ENCODE measurements at regions not wholly inside any gene's neighbourhood (a gene's known extent, or its start where the extent isn't known, plus 50 kb on each side); places are given as distances from the start of the nearest gene placed in this dataset.
A peak's percentile ranks its signal among the peaks of the same experiment; 100 is the strongest.

DNA sequence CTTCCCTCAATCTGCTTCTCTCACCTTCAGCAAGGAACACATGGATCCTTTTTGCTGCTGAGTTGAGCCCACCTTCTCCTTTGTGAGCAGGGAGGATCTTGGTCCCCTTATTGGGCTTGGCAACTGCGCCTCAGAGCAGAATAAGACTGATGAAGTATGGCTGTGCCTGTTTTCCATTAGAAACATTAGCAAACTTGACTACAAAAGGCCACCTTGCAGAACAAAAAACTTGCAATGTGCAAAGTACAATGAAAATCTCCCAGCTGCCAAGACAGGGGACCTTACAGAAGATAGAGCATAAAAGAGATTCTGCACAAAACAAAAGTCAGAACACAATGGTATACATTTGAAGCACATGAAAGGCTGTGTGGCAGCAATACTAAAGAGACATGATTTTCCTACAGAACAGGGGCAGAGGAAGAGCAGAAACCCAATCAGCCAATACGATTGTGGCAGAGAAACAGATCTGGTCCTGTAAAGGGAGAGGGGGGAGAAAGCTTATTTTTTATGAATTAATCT, 173.5 kb upstream of the SNX19 start:
- TF ChIP-seq, protein P1, sequence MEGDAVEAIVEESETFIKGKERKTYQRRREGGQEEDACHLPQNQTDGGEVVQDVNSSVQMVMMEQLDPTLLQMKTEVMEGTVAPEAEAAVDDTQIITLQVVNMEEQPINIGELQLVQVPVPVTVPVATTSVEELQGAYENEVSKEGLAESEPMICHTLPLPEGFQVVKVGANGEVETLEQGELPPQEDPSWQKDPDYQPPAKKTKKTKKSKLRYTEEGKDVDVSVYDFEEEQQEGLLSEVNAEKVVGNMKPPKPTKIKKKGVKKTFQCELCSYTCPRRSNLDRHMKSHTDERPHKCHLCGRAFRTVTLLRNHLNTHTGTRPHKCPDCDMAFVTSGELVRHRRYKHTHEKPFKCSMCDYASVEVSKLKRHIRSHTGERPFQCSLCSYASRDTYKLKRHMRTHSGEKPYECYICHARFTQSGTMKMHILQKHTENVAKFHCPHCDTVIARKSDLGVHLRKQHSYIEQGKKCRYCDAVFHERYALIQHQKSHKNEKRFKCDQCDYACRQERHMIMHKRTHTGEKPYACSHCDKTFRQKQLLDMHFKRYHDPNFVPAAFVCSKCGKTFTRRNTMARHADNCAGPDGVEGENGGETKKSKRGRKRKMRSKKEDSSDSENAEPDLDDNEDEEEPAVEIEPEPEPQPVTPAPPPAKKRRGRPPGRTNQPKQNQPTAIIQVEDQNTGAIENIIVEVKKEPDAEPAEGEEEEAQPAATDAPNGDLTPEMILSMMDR (IDR thresholded peaks at IDR 0.05; ENCODE audit: poor library complexity) = no peak
- TF ChIP-seq EZH2phosphoT487 (IDR thresholded peaks at IDR 0.05; ENCODE audit: low read depth, severe bottlenecking, unreplicated experiment) (no peak), EZH2 (IDR thresholded peaks at IDR 0.05; ENCODE audit: borderline replicate concordance) (no peak)
- no peaks in the 10 kb centered on the region for H3K4me1 ChIP-seq (ENCODE audit: insufficient read depth)
- H3K4me2 ChIP-seq = no peak overlapping the region
- peaks cover 3% of the 10 kb centered on the region for H3K9me3 ChIP-seq (ENCODE audit: low read depth)
- H2AFZ ChIP-seq = no peak overlapping the region
- H3K36me3 ChIP-seq (replicated peaks; ENCODE audit: insufficient read depth, low read depth) = no peaks in the 10 kb centered on the region
- no peaks in the 10 kb centered on the region for H3K27me3 ChIP-seq
- H4K20me1 ChIP-seq (ENCODE audit: insufficient read depth, poor library complexity, severe bottlenecking) = no peaks in the 10 kb centered on the region
- H3K4me3 ChIP-seq = no peak overlapping the region
- WGBS (ENCODE audit: low lambda C conversion rate, missing lambda C conversion rate) = 80% methylated on average over 2 of the region's 2 CpGs
- H3K9me2 ChIP-seq (replicated peaks; ENCODE audit: insufficient read depth) = no peaks in the 10 kb centered on the region
- no peaks in the 10 kb centered on the region for H3K79me2 ChIP-seq
- peak overlapping the region; percentile 10 for H3K27ac ChIP-seq
- no peak for DNase-seq (ENCODE audit: low spot score)

DNA sequence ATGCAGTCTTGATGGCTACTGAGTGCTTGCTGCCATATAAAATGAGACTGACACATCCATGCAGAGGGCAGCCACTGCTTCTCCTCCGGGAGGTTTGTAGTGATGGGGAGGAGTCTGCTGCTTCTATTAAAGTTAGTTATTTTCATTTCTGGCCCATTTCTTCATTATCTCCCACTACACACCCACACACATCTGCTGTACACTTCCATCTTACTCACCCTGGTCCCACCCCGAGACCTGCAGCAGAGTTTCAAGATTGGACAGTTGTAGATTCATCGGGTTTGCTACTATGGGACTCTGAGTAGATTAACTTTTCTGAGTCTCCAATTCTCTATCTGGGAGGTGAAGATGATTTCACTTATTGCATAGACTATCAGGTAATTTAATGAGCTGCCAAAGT, 176.2 kb upstream of the SNX19 start:
- Histone ChIP-seq H3K4me3 (no peak overlapping the region), H3K4me1 (ENCODE audit: insufficient read depth) (no peaks in the 10 kb centered on the region), H3K27me3 (no peaks in the 10 kb centered on the region), H4K20me1 (ENCODE audit: insufficient read depth, poor library complexity, severe bottlenecking) (no peaks in the 10 kb centered on the region), H3K4me2 (no peak overlapping the region), H3K9me2 (replicated peaks; ENCODE audit: insufficient read depth) (no peaks in the 10 kb centered on the region), H2AFZ (no peak overlapping the region), H3K9me3 (ENCODE audit: low read depth) (no peaks in the 10 kb centered on the region), H3K36me3 (replicated peaks; ENCODE audit: insufficient read depth, low read depth) (no peaks in the 10 kb centered on the region), H3K79me2 (no peaks in the 10 kb centered on the region), H3K27ac (no peak overlapping the region)
- no peak for DNase-seq (ENCODE audit: low spot score)
- WGBS (ENCODE audit: low lambda C conversion rate, missing lambda C conversion rate) = 97% methylated on average over 3 of the region's 3 CpGs
- TF ChIP-seq EZH2 (IDR thresholded peaks at IDR 0.05; ENCODE audit: borderline replicate concordance) (no peak), EZH2phosphoT487 (IDR thresholded peaks at IDR 0.05; ENCODE audit: low read depth, severe bottlenecking, unreplicated experiment) (no peak)
- TF ChIP-seq, protein P1 (IDR thresholded peaks at IDR 0.05; ENCODE audit: poor library complexity) = no peak

DNA sequence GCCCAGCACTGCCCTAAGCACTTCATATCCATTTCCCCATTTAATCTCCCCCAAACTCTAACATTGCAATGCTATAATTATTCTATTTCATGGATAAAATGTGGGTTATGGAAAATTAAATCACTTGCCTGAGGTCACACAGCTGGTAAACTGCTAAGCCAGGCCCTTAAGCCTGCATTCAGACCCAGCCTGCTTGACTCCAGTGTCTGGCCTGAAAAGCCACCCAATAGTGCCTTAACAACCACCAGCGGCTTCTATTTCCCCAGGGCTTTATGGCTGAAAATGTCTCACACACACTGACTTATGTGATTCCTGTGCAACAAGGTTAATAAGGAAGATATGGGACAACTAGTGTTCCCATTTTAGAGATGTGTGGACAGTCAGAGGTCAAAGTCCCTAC, 178.5 kb upstream of the SNX19 start:
- Histone ChIP-seq H3K36me3 (replicated peaks; ENCODE audit: insufficient read depth, low read depth) (no peaks in the 10 kb centered on the region), H3K27me3 (no peaks in the 10 kb centered on the region), H3K9me2 (replicated peaks; ENCODE audit: insufficient read depth) (no peaks in the 10 kb centered on the region), H3K4me3 (no peak overlapping the region), H3K4me2 (no peak overlapping the region), H3K79me2 (no peaks in the 10 kb centered on the region), H2AFZ (no peak overlapping the region), H3K4me1 (ENCODE audit: insufficient read depth) (no peaks in the 10 kb centered on the region), H3K9me3 (ENCODE audit: low read depth) (no peaks in the 10 kb centered on the region), H3K27ac (no peak overlapping the region), H4K20me1 (ENCODE audit: insufficient read depth, poor library complexity, severe bottlenecking) (no peaks in the 10 kb centered on the region)
- no peak for DNase-seq (ENCODE audit: low spot score)
- 80% methylated on average over 1 of the region's 1 CpG for WGBS (ENCODE audit: low lambda C conversion rate, missing lambda C conversion rate)
- TF ChIP-seq, protein P1 (IDR thresholded peaks at IDR 0.05; ENCODE audit: poor library complexity) = no peak
- TF ChIP-seq EZH2 (IDR thresholded peaks at IDR 0.05; ENCODE audit: borderline replicate concordance) (no peak), EZH2phosphoT487 (IDR thresholded peaks at IDR 0.05; ENCODE audit: low read depth, severe bottlenecking, unreplicated experiment) (no peak)

All from hepatocyte (in vitro differentiated cells).